ENCODE measurements at regions not wholly inside any gene's neighbourhood (a gene's known extent, or its start where the extent isn't known, plus 50 kb on each side); places are given as distances from the start of the nearest gene placed in this dataset.

GRCh38 chr10:104578671-104579070 is 62.4 kb upstream of the SORCS3 start:
- TF ChIP-seq CTCF (conservative IDR thresholded peaks at IDR 0.05) (no peak), ZFX (IDR thresholded peaks at IDR 0.05) (no peak)

Measured in C4-2B (cell line).